ENCODE measurements at regions not wholly inside any gene's neighbourhood (a gene's known extent, or its start where the extent isn't known, plus 50 kb on each side); places are given as distances from the start of the nearest gene placed in this dataset.

DNA sequence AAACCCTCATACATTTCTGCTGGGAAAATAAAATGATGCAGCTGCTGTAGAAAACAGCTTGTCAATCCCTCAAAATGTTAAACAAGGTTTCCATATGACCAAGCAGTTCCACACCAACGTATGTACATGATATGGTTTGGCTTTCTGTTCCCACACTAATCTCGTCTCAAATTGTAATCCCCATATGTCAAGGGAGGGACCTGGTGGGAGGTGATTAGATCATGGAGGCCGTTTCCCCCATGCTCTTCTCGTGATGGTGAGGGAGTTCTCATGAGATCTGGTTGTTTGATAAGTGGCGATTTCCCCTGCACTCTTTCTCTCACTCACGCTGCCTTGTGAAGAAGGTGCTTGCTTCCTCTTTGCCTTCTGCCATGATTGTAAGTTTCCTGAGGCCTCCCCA, 100.6 kb upstream of the SLC24A5 start:
- TF ChIP-seq TAF1 (IDR thresholded peaks at IDR 0.05; ENCODE audit: low read depth, low read length) = no peak
- no peak for TF ChIP-seq POLR2AphosphoS5 (IDR thresholded peaks at IDR 0.05; ENCODE audit: low read depth, low read length)
- TF ChIP-seq POLR2A (IDR thresholded peaks at IDR 0.05; ENCODE audit: low read depth, low read length) = no peak
- TF ChIP-seq SPI1 (IDR thresholded peaks at IDR 0.05; ENCODE audit: low read depth, low read length) = no peak
- no peak for TF ChIP-seq PAX5 (IDR thresholded peaks at IDR 0.05; ENCODE audit: insufficient read depth, low read length, severe bottlenecking)
- no peak for TF ChIP-seq POU2F2 (IDR thresholded peaks at IDR 0.05; ENCODE audit: low read depth, low read length)

All from GM12891 (cell line).